Hepatocyte (in vitro differentiated cells): ENCODE measurements at regions not wholly inside any gene's neighbourhood (a gene's known extent, or its start where the extent isn't known, plus 50 kb on each side); places are given as distances from the start of the nearest gene placed in this dataset.

ENCODE experiments used
- DNase-seq: peaks from one replicate; pipeline ENCODE4 v3.0.0-alpha.2; 2016; ENCODE audit warnings: low spot score
- H2AFZ ChIP-seq: fragments of 200-600 bp; sonication (generic); 2 replicates; pipeline ENCODE4 v1.6.0; 2016; ENCODE audit warnings: antibody characterized with exemption, mild to moderate bottlenecking
- H3K27ac ChIP-seq: fragments of 200-600 bp; sonication (generic); 2 replicates; pipeline ENCODE4 v1.5.1; 2016; ENCODE audit warnings: mild to moderate bottlenecking
- H3K27me3 ChIP-seq: fragments of 200-600 bp; sonication (generic); 2 replicates; pipeline ENCODE4 v1.6.1; 2016
- H3K36me3 ChIP-seq: fragments of 200-600 bp; sonication (generic); replicated peaks from 2 replicates; pipeline ENCODE4 v1.5.1; 2016; ENCODE audit warnings: low read depth; ENCODE audit not compliant: insufficient read depth
- H3K4me1 ChIP-seq: fragments of 200-600 bp; sonication (generic); 2 replicates; pipeline ENCODE4 v1.5.1; 2016; ENCODE audit warnings: mild to moderate bottlenecking, moderate library complexity; ENCODE audit not compliant: insufficient read depth
- H3K4me2 ChIP-seq: fragments of 200-600 bp; sonication (generic); 2 replicates; pipeline ENCODE4 v1.6.0; 2016
- H3K4me3 ChIP-seq: fragments of 200-600 bp; sonication (generic); 2 replicates; pipeline ENCODE4 v1.5.1; 2016; ENCODE audit warnings: mild to moderate bottlenecking
- H3K79me2 ChIP-seq: fragments of 200-600 bp; sonication (generic); 2 replicates; pipeline ENCODE4 v1.6.0; 2017; ENCODE audit warnings: mild to moderate bottlenecking
- H3K9me2 ChIP-seq: fragments of 200-600 bp; sonication (generic); replicated peaks from 2 replicates; pipeline ENCODE4 v1.6.0; 2017; ENCODE audit warnings: mild to moderate bottlenecking; ENCODE audit not compliant: insufficient read depth
- H3K9me3 ChIP-seq: fragments of 200-600 bp; sonication (generic); 2 replicates; pipeline ENCODE4 v1.5.1; 2016; ENCODE audit warnings: low read depth, mild to moderate bottlenecking
- H4K20me1 ChIP-seq: fragments of 200-600 bp; sonication (generic); 2 replicates; pipeline ENCODE4 v1.6.0; 2016; ENCODE audit warnings: mild to moderate bottlenecking; ENCODE audit not compliant: insufficient read depth, poor library complexity, severe bottlenecking
- CTCF ChIP-seq: fragments of 200-600 bp; sonication (generic); IDR thresholded peaks from 2 replicates; pipeline ENCODE4 v1.5.1; 2016; ENCODE audit warnings: antibody characterized with exemption, mild to moderate bottlenecking; ENCODE audit not compliant: poor library complexity
- EZH2 ChIP-seq: fragments of 200-600 bp; sonication (generic); IDR thresholded peaks from 2 replicates; pipeline ENCODE4 v1.6.1; 2016; ENCODE audit warnings: antibody characterized with exemption, mild to moderate bottlenecking, borderline replicate concordance
- EZH2phosphoT487 ChIP-seq: fragments of 200-600 bp; sonication (generic); IDR thresholded peaks from one replicate; pipeline ENCODE4 v1.6.1; 2018; ENCODE audit warnings: antibody characterized with exemption, mild to moderate bottlenecking, low read depth, moderate library complexity; ENCODE audit not compliant: unreplicated experiment, severe bottlenecking
- WGBS: methylation state at CpG from one replicate; pipeline ENCODE4 v1.1.6; 2016; ENCODE audit warnings: low lambda C conversion rate; ENCODE audit errors: missing lambda C conversion rate; 5-methylcytosine and 5-hydroxymethylcytosine counted together

GRCh38 chr10:130378556-130379400, 242.6 kb downstream of the GLRX3 start:
- Histone ChIP-seq H3K27ac (no peak overlapping the region), H3K4me2 (no peak overlapping the region), H3K4me1 (no peaks in the 10 kb centered on the region), H3K4me3 (no peak overlapping the region), H3K27me3 (no peaks in the 10 kb centered on the region), H2AFZ (no peak overlapping the region), H3K9me2 (no peaks in the 10 kb centered on the region), H3K36me3 (no peaks in the 10 kb centered on the region), H4K20me1 (no peaks in the 10 kb centered on the region), H3K79me2 (no peaks in the 10 kb centered on the region), H3K9me3 (no peaks in the 10 kb centered on the region)
- DNase-seq, result no peak
- no peak for TF ChIP-seq CTCF
- TF ChIP-seq EZH2, result no peak
- no peak for TF ChIP-seq EZH2phosphoT487
- 72% methylated on average over 15 of the region's 15 CpGs for WGBS

GRCh38 chr10:130380056-130380455, 243.9 kb downstream of the GLRX3 start:
- Histone ChIP-seq H4K20me1 (no peaks in the 10 kb centered on the region), H3K4me3 (no peak overlapping the region), H3K4me1 (no peaks in the 10 kb centered on the region), H3K4me2 (no peak overlapping the region), H3K79me2 (no peaks in the 10 kb centered on the region), H3K27me3 (no peaks in the 10 kb centered on the region), H3K36me3 (no peaks in the 10 kb centered on the region), H3K27ac (no peak overlapping the region), H3K9me3 (no peaks in the 10 kb centered on the region), H2AFZ (no peak overlapping the region), H3K9me2 (no peaks in the 10 kb centered on the region)
- WGBS, result 68% methylated on average over 6 of the region's 6 CpGs
- no peak for DNase-seq
- TF ChIP-seq CTCF, result no peak
- TF ChIP-seq EZH2, result no peak
- no peak for TF ChIP-seq EZH2phosphoT487

- no peak overlapping the region for H3K4me2 ChIP-seq
- H3K27me3 ChIP-seq, result no peaks in the 10 kb centered on the region
- no peak overlapping the region for H2AFZ ChIP-seq
- no peaks in the 10 kb centered on the region for H3K9me2 ChIP-seq
- TF ChIP-seq CTCF, result no peak
- no peak for TF ChIP-seq EZH2phosphoT487
- no peak for TF ChIP-seq EZH2
- H3K79me2 ChIP-seq, result no peaks in the 10 kb centered on the region
- WGBS, result 96% methylated on average over 7 of the region's 7 CpGs
- no peaks in the 10 kb centered on the region for H3K4me1 ChIP-seq
- H4K20me1 ChIP-seq, result no peaks in the 10 kb centered on the region
- H3K4me3 ChIP-seq, result no peak overlapping the region
- DNase-seq, result no peak
- no peaks in the 10 kb centered on the region for H3K9me3 ChIP-seq
- no peaks in the 10 kb centered on the region for H3K36me3 ChIP-seq
- no peak overlapping the region for H3K27ac ChIP-seq
These were observed 245.8 kb downstream of the GLRX3 start for GRCh38 chr10:130382031-130382430.
